ENCODE measurements at regions not wholly inside any gene's neighbourhood (a gene's known extent, or its start where the extent isn't known, plus 50 kb on each side); places are given as distances from the start of the nearest gene placed in this dataset.

DNA sequence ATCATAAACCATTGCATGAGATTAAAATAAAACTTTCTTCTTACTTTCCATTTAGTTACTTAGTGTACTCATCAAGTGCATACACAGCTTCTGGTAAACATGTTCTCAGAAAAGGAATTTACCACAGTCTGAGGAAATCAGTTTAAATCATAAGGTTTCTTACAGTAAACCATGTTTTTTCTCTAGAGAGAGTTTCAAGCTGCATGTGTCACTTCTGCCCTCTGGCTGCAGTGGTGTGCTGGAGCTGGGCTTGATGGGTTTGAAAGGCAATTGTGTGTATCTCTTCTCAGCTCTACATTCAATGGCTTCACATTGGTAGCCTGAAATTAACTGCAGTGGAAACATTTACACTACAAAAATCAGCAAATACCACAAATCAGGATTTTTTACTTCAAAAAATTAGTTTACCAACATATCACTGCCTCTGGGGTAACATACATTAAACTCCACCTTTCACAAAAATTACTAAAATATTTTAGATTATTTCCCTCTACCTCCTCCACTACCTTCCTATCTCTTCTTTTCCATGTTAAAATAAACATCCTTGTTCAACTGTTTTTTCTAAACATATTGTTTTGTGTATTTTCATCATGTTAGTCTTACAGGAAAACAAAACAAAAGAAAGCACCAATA lies 414.3 kb downstream of the ANXA1 start:
- peak in 11 of 12 donors; percentile 44 to 70 (median 55) for TF ChIP-seq CTCF (IDR thresholded peaks at IDR 0.05)
- no peak for TF ChIP-seq POLR2A (IDR thresholded peaks at IDR 0.05)

Measured in heart left ventricle (tissue), 13 donors.